IMR-90 (cell line): ENCODE measurements at regions not wholly inside any gene's neighbourhood (a gene's known extent, or its start where the extent isn't known, plus 50 kb on each side); places are given as distances from the start of the nearest gene placed in this dataset.
A peak's percentile ranks its signal among the peaks of the same experiment; 100 is the strongest.

ENCODE experiments used
- ATAC-seq: fragments of 200-7000 bp; cut with Tn5 transposase; 2 replicates; pipeline ENCODE4 v1.9.1; 2020; ENCODE audit warnings: low read depth, mild to moderate bottlenecking, moderate library complexity
- BruUV-seq: library from RNA; stranded (reverse); fragments of 400-500 nt; replicated peaks from 2 replicates; lab custom pipeline; 2021; lab: Mats Ljungman, UMichigan
- CTCF ChIA-PET: fragments of 300-600 bp; formaldehyde crosslinking; extraction: SDS; loops from one replicate; lab custom pipeline; 2021; ENCODE audit warnings: antibody characterized with exemption; lab: Yijun Ruan, JAX
- POLR2A ChIA-PET: fragments of 300-600 bp; sonication (Branson Sonifier 250); formaldehyde crosslinking; loops from one replicate; lab custom pipeline; 2022; ENCODE audit warnings: antibody characterized with exemption; ENCODE audit not compliant: unreplicated experiment; lab: Charles Lee
- DNase-seq: peaks from one replicate; pipeline ENCODE4 v3.0.0; 2013
- H2AFZ ChIP-seq: replicated peaks from 2 replicates; pipeline ENCODE3; 2013; ENCODE audit warnings: low read length, mild to moderate bottlenecking; ENCODE audit not compliant: poor library complexity
- H2AK5ac ChIP-seq: 2 replicates; pipeline ENCODE4 v1.6.1; 2013; ENCODE audit warnings: low read depth, low read length, inconsistent platforms
- H2AK9ac ChIP-seq: replicated peaks from 2 replicates; pipeline ENCODE3; 2013; ENCODE audit warnings: mild to moderate bottlenecking, low read depth, low read length, moderate library complexity; ENCODE audit not compliant: poor library complexity
- H2BK120ac ChIP-seq: 2 replicates; pipeline ENCODE4 v1.6.1; 2013; ENCODE audit warnings: low read depth, low read length, inconsistent platforms
- H2BK15ac ChIP-seq: 3 replicates; pipeline ENCODE4 v1.6.1; 2013; ENCODE audit warnings: low read depth, low read length, inconsistent platforms
- H2BK20ac ChIP-seq: 2 replicates; pipeline ENCODE4 v1.6.1; 2013; ENCODE audit warnings: low read depth, mild to moderate bottlenecking, inconsistent platforms, low read length, moderate library complexity
- H2BK5ac ChIP-seq: 2 replicates; pipeline ENCODE4 v1.6.1; 2013; ENCODE audit warnings: mild to moderate bottlenecking, low read depth, low read length, inconsistent platforms; ENCODE audit not compliant: poor library complexity, severe bottlenecking
- H3K14ac ChIP-seq: replicated peaks from 2 replicates; pipeline ENCODE4 v1.6.1; 2013; ENCODE audit warnings: low read depth, low read length, inconsistent platforms
- H3K18ac ChIP-seq: 2 replicates; pipeline ENCODE4 v1.6.1; 2013; ENCODE audit warnings: low read depth, low read length, control low read depth
- H3K23ac ChIP-seq: 2 replicates; pipeline ENCODE4 v1.6.1; 2013; ENCODE audit warnings: low read depth, low read length, inconsistent platforms
- H3K27ac ChIP-seq: 2 replicates; pipeline ENCODE4 v1.5.1; 2013; ENCODE audit warnings: mild to moderate bottlenecking, control low read depth, low read length; ENCODE audit not compliant: insufficient read depth
- H3K27me3 ChIP-seq: 2 replicates; pipeline ENCODE4 v1.6.1; 2013; ENCODE audit warnings: low read length; ENCODE audit not compliant: control insufficient read depth, insufficient read depth
- H3K36me3 ChIP-seq: 2 replicates; pipeline ENCODE4 v1.6.1; 2013; ENCODE audit warnings: low read length, mixed read lengths; ENCODE audit not compliant: control insufficient read depth, insufficient read depth
- H3K4ac ChIP-seq: 2 replicates; pipeline ENCODE4 v1.6.1; 2013; ENCODE audit warnings: low read depth, low read length, inconsistent platforms
- H3K4me1 ChIP-seq: 2 replicates; pipeline ENCODE4 v1.6.1; 2013; ENCODE audit warnings: low read length, mixed read lengths; ENCODE audit not compliant: control insufficient read depth, insufficient read depth
- H3K4me2 ChIP-seq: 2 replicates; pipeline ENCODE4 v1.6.1; 2013; ENCODE audit warnings: low read depth, mild to moderate bottlenecking, control low read depth, low read length, moderate library complexity
- H3K4me3 ChIP-seq: 2 replicates; pipeline ENCODE4 v1.5.1; 2013; ENCODE audit warnings: low read depth, mild to moderate bottlenecking, control low read depth, low read length, moderate library complexity; ENCODE audit not compliant: insufficient read depth
- H3K56ac ChIP-seq: 2 replicates; pipeline ENCODE4 v1.6.1; 2013; ENCODE audit warnings: low read length, inconsistent platforms; ENCODE audit not compliant: insufficient read depth; ENCODE audit errors: extremely low read depth
- H3K79me1 ChIP-seq, 2 experiments: 2 replicates each; pipeline ENCODE4 v1.6.1; 2013; ENCODE audit warnings: low read length in 2 of 2, inconsistent platforms in 1 of 2, low read depth in 1 of 2
- H3K9ac ChIP-seq: 2 replicates; pipeline ENCODE4 v1.6.1; 2013; ENCODE audit warnings: low read depth, low read length, control low read depth
- H3K9me1 ChIP-seq: 2 replicates; pipeline ENCODE4 v1.6.1; 2013; ENCODE audit warnings: low read length, inconsistent platforms; ENCODE audit not compliant: insufficient read depth
- H3K9me3 ChIP-seq: 2 replicates; pipeline ENCODE4 v1.6.1; 2013; ENCODE audit warnings: low read length; ENCODE audit not compliant: control insufficient read depth, insufficient read depth
- H4K20me1 ChIP-seq: 2 replicates; pipeline ENCODE4 v1.6.1; 2013; ENCODE audit warnings: low read length, inconsistent platforms; ENCODE audit not compliant: insufficient read depth
- H4K5ac ChIP-seq: 2 replicates; pipeline ENCODE4 v1.6.1; 2013; ENCODE audit warnings: mild to moderate bottlenecking, low read depth, low read length, control low read depth
- H4K8ac ChIP-seq, 2 experiments: 2 replicates each; pipeline ENCODE4 v1.6.1; 2013; ENCODE audit warnings: low read depth in 2 of 2, low read length in 2 of 2, control low read depth in 1 of 2, inconsistent platforms in 1 of 2
- H4K91ac ChIP-seq: 2 replicates; pipeline ENCODE4 v1.6.1; 2013; ENCODE audit warnings: low read depth, low read length, inconsistent platforms; ENCODE audit not compliant: insufficient read depth
- BHLHE40 ChIP-seq: fragments of 150-350 bp; IDR thresholded peaks from 2 replicates; pipeline ENCODE4 v1.6.1; 2016; ENCODE audit warnings: mild to moderate bottlenecking, low read depth, low read length
- CEBPB ChIP-seq: IDR thresholded peaks from 2 replicates; pipeline ENCODE4 v1.6.1; 2012; ENCODE audit warnings: low read depth, low read length, improper control_type of control experiment
- CHD1 ChIP-seq: IDR thresholded peaks from 2 replicates; pipeline ENCODE4 v1.6.1; 2012; ENCODE audit warnings: low read depth, low read length, improper control_type of control experiment
- ELK1 ChIP-seq: fragments of 150-350 bp; IDR thresholded peaks from 2 replicates; pipeline ENCODE4 v1.6.1; 2016; ENCODE audit warnings: low read depth, mild to moderate bottlenecking, low read length, moderate library complexity, borderline replicate concordance
- FOS ChIP-seq: fragments of 150-350 bp; IDR thresholded peaks from 2 replicates; pipeline ENCODE4 v1.6.1; 2016; ENCODE audit warnings: low read depth, low read length
- MAFK ChIP-seq: IDR thresholded peaks from 2 replicates; pipeline ENCODE4 v1.6.1; 2012; ENCODE audit warnings: low read depth, low read length, improper control_type of control experiment
- MXI1 ChIP-seq: IDR thresholded peaks from 2 replicates; pipeline ENCODE4 v1.6.1; 2012; ENCODE audit warnings: low read depth, mild to moderate bottlenecking, low read length, moderate library complexity, borderline replicate concordance
- POLR2A ChIP-seq: IDR thresholded peaks from 2 replicates; pipeline ENCODE4 v1.6.1; 2012; ENCODE audit warnings: mild to moderate bottlenecking, low read depth, low read length
- RCOR1 ChIP-seq: IDR thresholded peaks from 2 replicates; pipeline ENCODE4 v1.6.1; 2012; ENCODE audit warnings: mild to moderate bottlenecking, low read length, improper control_type of control experiment; ENCODE audit not compliant: insufficient replicate concordance
- RFX5 ChIP-seq: IDR thresholded peaks from 2 replicates; pipeline ENCODE4 v1.8.0; 2012; ENCODE audit warnings: low read depth, mild to moderate bottlenecking, low read length, moderate library complexity
- SMC3 ChIP-seq: fragments of 150-350 bp; IDR thresholded peaks from 2 replicates; pipeline ENCODE4 v1.6.1; 2016; ENCODE audit warnings: low read depth, mild to moderate bottlenecking, antibody characterized with exemption, low read length, moderate library complexity
- WGBS, 2 experiments: methylation state at CpG; one replicate each; pipeline versions ENCODE4 v1.1.5 to v1.1.7; 2013; ENCODE audit warnings: missing lambda C conversion rate in 2 of 2; ENCODE audit not compliant: insufficient read length in 1 of 2; ENCODE audit errors: extremely low coverage in 2 of 2; 5-methylcytosine and 5-hydroxymethylcytosine counted together
- dilution Hi-C: fragments of 300-500 bp; cut with HindIII; formaldehyde crosslinking; loops from one replicate; pipeline ENCODE4 v1.14.3; 2018; ENCODE audit warnings: low sequenced_read_pairs; ENCODE audit not compliant: unreplicated experiment
- in situ Hi-C: fragments of 300-500 bp; cut with MboI; formaldehyde crosslinking; loops from 3 replicates; pipeline ENCODE4 v1.14.3; 2019; ENCODE audit warnings: low sequenced_read_pairs, inconsistent platforms, mixed read lengths
- intact Hi-C: fragments of 100-400 bp; cut with micrococcal nuclease; formaldehyde crosslinking; loops from 2 replicates; pipeline ENCODE4 v1.10.0; 2022

- in situ Hi-C loops (no loop called here), dilution Hi-C loops (no loop called here), intact Hi-C loops (loop anchor here (5.0 kb wide), 1 partner anchor 223 kb away; no protein-coding TSS in a partner anchor)
- H3K9me3 ChIP-seq, result no peaks in the 10 kb centered on the region
- H3K9me1 ChIP-seq, result no peaks in the 10 kb centered on the region
- no peak overlapping the region for H2BK5ac ChIP-seq
- no peak overlapping the region for H2AFZ ChIP-seq
- no peak overlapping the region for H3K14ac ChIP-seq
- no peak overlapping the region for H2BK15ac ChIP-seq
- no peak overlapping the region for H3K4ac ChIP-seq
- no peak overlapping the region; the same call in 1 of the 2 replicates for H2BK120ac ChIP-seq
- H3K18ac ChIP-seq, result no peak overlapping the region
- no peak overlapping the region for H3K56ac ChIP-seq
- TF ChIP-seq RCOR1 (no peak), SMC3 (no peak), CEBPB (no peak), RFX5 (no peak), POLR2A (no peak), FOS (no peak), MXI1 (no peak), BHLHE40 (no peak), MAFK (no peak), CHD1 (no peak), ELK1 (no peak)
- H4K91ac ChIP-seq, result no peak overlapping the region
- no CpG with 5 or more reads among the region's 1 CpG for WGBS, 2 experiments
- no peaks in the 10 kb centered on the region for H3K79me1 ChIP-seq
- H3K27ac ChIP-seq, result no peak overlapping the region
- H3K9ac ChIP-seq, result no peak overlapping the region
- ChIA-PET CTCF (no interaction called here), POLR2A (no interaction called here)
- H3K4me3 ChIP-seq, result no peak overlapping the region
- ATAC-seq (no peak), DNase-seq (peak; percentile 53)
- no peak overlapping the region for H2AK5ac ChIP-seq
- no peak overlapping the region for H4K5ac ChIP-seq
- H3K4me1 ChIP-seq, result no peaks in the 10 kb centered on the region
- no peak overlapping the region for H2AK9ac ChIP-seq
- H3K23ac ChIP-seq, result no peak overlapping the region
- no peaks in the 10 kb centered on the region for H4K20me1 ChIP-seq
- H2BK20ac ChIP-seq, result no peak overlapping the region
- H3K4me2 ChIP-seq, result no peak overlapping the region
- no peak overlapping the region for H4K8ac ChIP-seq
- no peaks in the 10 kb centered on the region for H3K27me3 ChIP-seq
- no peaks in the 10 kb centered on the region for H3K36me3 ChIP-seq
- BruUV-seq, result no TSS peak
Observed at GRCh38 chr5:169354263-169354662, 53.3 kb upstream of the SLIT3 start.
